ENCODE measurements at regions not wholly inside any gene's neighbourhood (a gene's known extent, or its start where the extent isn't known, plus 50 kb on each side); places are given as distances from the start of the nearest gene placed in this dataset.

GRCh38 chr7:98565103-98565502 lies 52.0 kb upstream of the NPTX2 start:
- no peak overlapping the region for H3K4ac ChIP-seq (replicated peaks; ENCODE audit: insufficient read length, low read depth, low read length)
- FAIRE-seq (no peak), DNase-seq (ENCODE audit: low read depth in 1 of 2, low spot score in 2 of 2) (no peak)
- no peak overlapping the region for H4K5ac ChIP-seq (ENCODE audit: insufficient read length, low read depth, low read length)
- H3K14ac ChIP-seq (ENCODE audit: insufficient read length): no peak overlapping the region
- no peak overlapping the region for H2AK5ac ChIP-seq (ENCODE audit: low read depth, low read length)
- H2BK15ac ChIP-seq (ENCODE audit: low read length): no peak overlapping the region
- H3K9me3 ChIP-seq (ENCODE audit: insufficient read depth in 2 of 2, low read depth in 1 of 2, low read length in 1 of 2): peaks cover 6 to 8% of the 10 kb centered on the region in 2 experiments; a peak in 3 of 4 replicates
- WGBS, 2 experiments (ENCODE audit: extremely low coverage in 1 of 2, insufficient coverage in 1 of 2, insufficient read length in 1 of 2, insufficient replicate concordance in 2 of 2, low coverage in 1 of 2, low lambda C conversion rate in 2 of 2, missing lambda C conversion rate in 1 of 2): 81% methylated on average over 3 of the region's 3 CpGs; no CpG with 5 or more reads in 1 of the 2 experiments
- H3K4me1 ChIP-seq (replicated peaks in 1 of 4; ENCODE audit: control insufficient read depth in 3 of 4, insufficient read depth in 4 of 4, low read length in 3 of 4): peaks cover 0 to 5% (median 0%) of the 10 kb centered on the region in 4 experiments; a peak in 3 of 7 replicates
- no peak overlapping the region for H3K9ac ChIP-seq (replicated peaks in 1 of 4; ENCODE audit: extremely low read depth in 1 of 4, low read depth in 3 of 4, low read length in 3 of 4)
- H3K27ac ChIP-seq (ENCODE audit: low read depth, low read length): no peak overlapping the region
- no peaks in the 10 kb centered on the region for H3K79me1 ChIP-seq (ENCODE audit: low read depth, low read length)
- no peak overlapping the region for H2BK12ac ChIP-seq (ENCODE audit: low read depth, low read length)
- H4K8ac ChIP-seq (ENCODE audit: extremely low read depth, insufficient read depth, low read length): no peak overlapping the region
- no peak overlapping the region for H3K4me2 ChIP-seq (ENCODE audit: insufficient read depth in 1 of 2, low read depth in 2 of 2, low read length in 2 of 2)
- no peaks in the 10 kb centered on the region for H3K27me3 ChIP-seq (replicated peaks in 1 of 4; ENCODE audit: control insufficient read depth in 3 of 4, extremely low read depth in 1 of 4, insufficient read depth in 3 of 4, low read length in 3 of 4)
- H2BK5ac ChIP-seq (ENCODE audit: low read depth, low read length): no peak overlapping the region
- no peak overlapping the region for H3K56ac ChIP-seq (replicated peaks; ENCODE audit: insufficient read length, low read depth, low read length)
- H4K91ac ChIP-seq (replicated peaks; ENCODE audit: insufficient read length, low read length): no peak overlapping the region
- POLR2A ChIA-PET (ENCODE audit: partially characterized antibody): no interaction called here
- no peaks in the 10 kb centered on the region; the same call in 1 of the 2 replicates for H3K23me2 ChIP-seq (ENCODE audit: low read depth, low read length)
- no peak overlapping the region for H2AFZ ChIP-seq (ENCODE audit: low read length)
- H3K36me3 ChIP-seq (ENCODE audit: control insufficient read depth in 2 of 4, insufficient read depth in 4 of 4, low read length in 3 of 4): no peaks in the 10 kb centered on the region
- no peak overlapping the region for H3K4me3 ChIP-seq (ENCODE audit: extremely low read depth in 1 of 4, insufficient read depth in 2 of 4, low read depth in 3 of 4, low read length in 4 of 4)
- H3K18ac ChIP-seq (ENCODE audit: extremely low read depth, low read length): no peak overlapping the region
- H2BK120ac ChIP-seq (replicated peaks; ENCODE audit: low read depth, low read length): no peak overlapping the region
- no peak overlapping the region for H2BK20ac ChIP-seq (ENCODE audit: low read length)
- H3K23ac ChIP-seq (ENCODE audit: insufficient read length): no peak overlapping the region
- H4K20me1 ChIP-seq (replicated peaks in 1 of 2; ENCODE audit: control insufficient read depth in 1 of 2, insufficient read depth in 2 of 2, low read length in 2 of 2): no peaks in the 10 kb centered on the region
- CTCF ChIA-PET (ENCODE audit: partially characterized antibody): no interaction called here
- no peaks in the 10 kb centered on the region for H3K79me2 ChIP-seq (ENCODE audit: control insufficient read depth in 1 of 2, insufficient read depth in 2 of 2, low read length in 2 of 2)
- TF ChIP-seq TBP (IDR thresholded peaks at IDR 0.05; ENCODE audit: low read depth, low read length) (no peak), RFX5 (IDR thresholded peaks at IDR 0.05; ENCODE audit: borderline replicate concordance, low read depth, low read length) (no peak)
